ENCODE measurements at regions not wholly inside any gene's neighbourhood (a gene's known extent, or its start where the extent isn't known, plus 50 kb on each side); places are given as distances from the start of the nearest gene placed in this dataset.

DNA sequence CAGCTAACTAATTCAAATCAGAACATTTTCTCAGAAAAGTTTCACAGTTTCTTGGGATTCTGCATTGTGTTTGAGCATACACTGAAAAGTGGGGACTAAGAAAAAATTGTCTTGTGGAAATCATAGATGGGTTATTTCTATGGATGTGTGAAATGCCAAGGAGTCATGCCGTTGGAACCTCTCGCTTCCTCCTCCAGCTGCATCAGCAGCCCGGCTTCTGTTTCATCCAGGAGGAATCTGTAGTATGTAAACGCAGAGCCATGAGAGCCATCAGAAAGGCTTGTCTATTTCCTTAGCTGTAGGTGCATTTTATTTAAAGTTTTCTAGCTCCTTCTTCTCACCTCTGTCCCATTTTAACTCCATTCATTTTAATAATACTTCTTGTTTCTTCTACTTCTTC lies 1144.1 kb downstream of the GATA3 start:
- TF ChIP-seq, protein P1, sequence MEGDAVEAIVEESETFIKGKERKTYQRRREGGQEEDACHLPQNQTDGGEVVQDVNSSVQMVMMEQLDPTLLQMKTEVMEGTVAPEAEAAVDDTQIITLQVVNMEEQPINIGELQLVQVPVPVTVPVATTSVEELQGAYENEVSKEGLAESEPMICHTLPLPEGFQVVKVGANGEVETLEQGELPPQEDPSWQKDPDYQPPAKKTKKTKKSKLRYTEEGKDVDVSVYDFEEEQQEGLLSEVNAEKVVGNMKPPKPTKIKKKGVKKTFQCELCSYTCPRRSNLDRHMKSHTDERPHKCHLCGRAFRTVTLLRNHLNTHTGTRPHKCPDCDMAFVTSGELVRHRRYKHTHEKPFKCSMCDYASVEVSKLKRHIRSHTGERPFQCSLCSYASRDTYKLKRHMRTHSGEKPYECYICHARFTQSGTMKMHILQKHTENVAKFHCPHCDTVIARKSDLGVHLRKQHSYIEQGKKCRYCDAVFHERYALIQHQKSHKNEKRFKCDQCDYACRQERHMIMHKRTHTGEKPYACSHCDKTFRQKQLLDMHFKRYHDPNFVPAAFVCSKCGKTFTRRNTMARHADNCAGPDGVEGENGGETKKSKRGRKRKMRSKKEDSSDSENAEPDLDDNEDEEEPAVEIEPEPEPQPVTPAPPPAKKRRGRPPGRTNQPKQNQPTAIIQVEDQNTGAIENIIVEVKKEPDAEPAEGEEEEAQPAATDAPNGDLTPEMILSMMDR (IDR thresholded peaks at IDR 0.05) = no peak
- TF ChIP-seq, protein P2, sequence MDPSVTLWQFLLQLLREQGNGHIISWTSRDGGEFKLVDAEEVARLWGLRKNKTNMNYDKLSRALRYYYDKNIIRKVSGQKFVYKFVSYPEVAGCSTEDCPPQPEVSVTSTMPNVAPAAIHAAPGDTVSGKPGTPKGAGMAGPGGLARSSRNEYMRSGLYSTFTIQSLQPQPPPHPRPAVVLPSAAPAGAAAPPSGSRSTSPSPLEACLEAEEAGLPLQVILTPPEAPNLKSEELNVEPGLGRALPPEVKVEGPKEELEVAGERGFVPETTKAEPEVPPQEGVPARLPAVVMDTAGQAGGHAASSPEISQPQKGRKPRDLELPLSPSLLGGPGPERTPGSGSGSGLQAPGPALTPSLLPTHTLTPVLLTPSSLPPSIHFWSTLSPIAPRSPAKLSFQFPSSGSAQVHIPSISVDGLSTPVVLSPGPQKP (IDR thresholded peaks at IDR 0.05; ENCODE audit: low read depth, low read length) = no peak
- no peak for TF ChIP-seq EP300 (IDR thresholded peaks at IDR 0.05)
- TF ChIP-seq POLR2A (IDR thresholded peaks at IDR 0.05; ENCODE audit: low read length) = no peak
- TF ChIP-seq RAD21 (conservative IDR thresholded peaks at IDR 0.05 in 1 of 2, IDR thresholded peaks at IDR 0.05 in 1 of 2) = no peak
- no peak for TF ChIP-seq PHF8 (IDR thresholded peaks at IDR 0.05; ENCODE audit: borderline replicate concordance, low read depth)
- TF ChIP-seq CHD2 (IDR thresholded peaks at IDR 0.05; ENCODE audit: low read length, partially characterized antibody) = no peak
